HG03066 (cell line): ENCODE measurements at regions not wholly inside any gene's neighbourhood (a gene's known extent, or its start where the extent isn't known, plus 50 kb on each side); places are given as distances from the start of the nearest gene placed in this dataset.
"Not testable (repeated sequence)": the region's sequence is repeated elsewhere in the genome, so short reads cannot be mapped to it uniquely, and the experiment has no call there.

ENCODE experiments used
- ATAC-seq: cut with Tn5 transposase; IDR thresholded peaks from one replicate; pipeline ENCODE4 v1.9.1; 2021; ENCODE audit warnings: low read depth; ENCODE audit not compliant: unreplicated experiment

DNA sequence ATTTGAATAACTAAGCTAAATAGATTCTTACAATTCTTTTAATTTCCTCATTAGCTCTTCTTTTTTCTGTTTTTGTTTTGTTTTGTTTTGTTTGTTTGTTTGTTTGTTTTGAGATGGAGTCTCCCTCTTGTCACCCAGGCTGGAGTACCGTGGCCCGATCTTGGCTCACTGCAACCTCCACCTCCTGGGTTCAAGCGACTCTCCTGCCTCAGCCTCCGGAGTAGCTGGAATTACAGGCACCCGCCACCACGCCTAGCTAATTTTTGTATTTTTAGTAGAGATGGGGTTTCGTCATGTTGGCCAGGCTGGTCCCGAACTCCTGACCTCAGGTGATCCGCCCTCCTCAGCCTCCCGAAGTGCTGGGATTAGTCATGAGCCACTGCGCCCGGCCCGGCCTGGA lies 70.7 kb upstream of the ZNF658 start:
- ATAC-seq, result not testable (repeated sequence)

DNA sequence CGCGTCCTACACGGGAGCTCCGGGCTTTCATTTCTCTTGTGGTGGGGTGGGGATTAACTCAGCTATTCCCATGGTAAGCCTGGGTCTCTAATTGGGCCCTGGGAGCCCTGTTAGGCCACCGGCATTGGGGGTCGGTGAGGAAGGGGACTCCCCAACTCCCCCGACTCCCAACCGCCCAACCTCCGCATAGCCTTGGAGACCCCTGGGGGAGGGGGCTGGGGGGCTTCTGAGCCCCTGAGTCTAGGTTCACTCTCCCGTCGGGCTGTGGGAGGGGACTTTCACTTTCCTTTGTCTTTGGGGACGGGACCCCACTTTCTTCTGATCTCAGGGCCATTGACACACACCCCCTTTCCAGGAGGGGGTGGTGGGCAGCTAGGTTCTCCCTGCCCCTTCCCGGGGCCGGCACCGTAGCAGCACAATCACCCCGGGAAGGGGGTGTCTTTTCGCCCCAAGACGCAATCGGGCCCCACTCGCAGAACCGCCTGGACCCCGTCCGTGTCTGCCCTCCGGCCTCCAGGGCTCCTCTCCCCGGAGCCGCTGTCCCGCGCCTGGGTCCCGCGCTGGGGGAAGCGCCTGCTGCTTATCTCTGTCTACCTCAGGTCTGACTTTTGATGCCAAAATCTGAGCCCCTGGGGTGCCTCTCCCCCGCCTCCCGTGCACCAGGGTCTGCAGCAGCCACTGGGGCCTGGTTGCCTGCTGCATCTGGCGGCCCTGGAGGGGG lies 69.6 kb upstream of the ZNF658 start:
- not testable (repeated sequence) for ATAC-seq

DNA sequence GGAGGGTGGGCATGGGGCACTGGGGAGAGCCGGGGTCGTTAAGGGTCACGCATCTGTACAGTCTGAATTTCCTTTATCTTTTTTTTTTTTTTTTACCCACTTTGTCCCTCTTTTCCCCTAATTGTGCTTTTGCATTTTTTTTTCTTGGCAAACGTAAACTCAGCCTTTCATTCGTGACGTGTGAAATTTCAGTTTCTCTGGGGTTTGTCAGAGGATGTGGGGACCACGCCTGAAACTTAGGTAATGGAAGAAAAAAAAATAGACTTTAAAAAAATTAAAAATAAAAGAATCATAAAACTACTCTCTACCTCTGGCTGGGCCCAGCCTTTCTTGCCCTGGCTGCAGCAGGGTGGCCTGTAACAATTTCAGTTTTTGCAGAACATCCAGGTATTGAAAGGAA lies 68.3 kb upstream of the ZNF658 start:
- not testable (repeated sequence) for ATAC-seq

DNA sequence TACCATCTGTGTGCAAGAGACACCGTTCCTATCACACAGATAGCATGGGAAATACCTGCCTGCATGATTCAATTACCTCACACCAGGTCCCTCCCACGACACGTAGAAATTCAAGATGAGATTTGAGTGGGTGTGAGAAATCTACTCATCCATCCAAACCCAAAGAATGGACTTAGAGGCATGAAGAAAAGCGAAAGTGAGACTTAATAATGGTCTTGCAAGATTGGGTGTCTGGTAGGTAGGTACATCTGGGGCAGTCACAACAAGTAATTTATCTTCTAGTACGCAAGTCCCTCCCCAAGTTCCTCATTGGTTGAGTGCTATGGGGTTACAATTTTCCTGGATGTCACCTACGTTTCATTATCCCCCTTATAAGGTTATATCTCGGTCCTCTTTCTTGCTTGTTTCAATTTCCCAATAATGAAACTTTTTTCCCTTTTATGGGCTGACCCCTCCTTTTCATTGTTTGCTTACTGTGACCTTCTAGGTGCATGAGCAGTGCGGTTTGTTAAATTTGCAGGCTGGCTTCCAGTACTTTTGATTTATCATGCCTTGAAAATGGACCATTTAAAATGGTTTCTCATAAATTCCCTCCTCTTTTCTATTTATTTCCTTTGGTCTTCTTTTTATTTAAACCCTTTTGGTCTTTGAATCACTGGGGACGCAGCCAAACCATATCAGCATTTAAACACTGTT lies 63.1 kb upstream of the ZNF658 start:
- not testable (repeated sequence) for ATAC-seq
